SK-N-MC (cell line): ENCODE measurements at regions not wholly inside any gene's neighbourhood (a gene's known extent, or its start where the extent isn't known, plus 50 kb on each side); places are given as distances from the start of the nearest gene placed in this dataset.

ENCODE experiments used
- EZH2 ChIP-seq: fragments of 200-600 bp; sonication (generic); IDR thresholded peaks from one replicate; pipeline ENCODE4 v1.6.1; 2017; ENCODE audit warnings: antibody characterized with exemption
- FOXP2 ChIP-seq: optimal IDR thresholded peaks from 2 replicates; pipeline ENCODE3; 2011; ENCODE audit warnings: mild to moderate bottlenecking, moderate library complexity; ENCODE audit not compliant: insufficient read depth; ENCODE audit errors: extremely low read length, control extremely low read depth
- POLR2AphosphoS5 ChIP-seq: IDR thresholded peaks from 2 replicates; pipeline ENCODE4 v1.6.1; 2012; ENCODE audit warnings: mild to moderate bottlenecking, low read depth, low read length, borderline replicate concordance

GRCh38 chr3:70618151-70618550, 305.7 kb upstream of the MDFIC2 start:
- TF ChIP-seq POLR2AphosphoS5 = no peak
- no peak for TF ChIP-seq EZH2
- no peak for TF ChIP-seq FOXP2
